Peyer's patch (tissue), 4 donors: ENCODE measurements at regions not wholly inside any gene's neighbourhood (a gene's known extent, or its start where the extent isn't known, plus 50 kb on each side); places are given as distances from the start of the nearest gene placed in this dataset.

Source experiments
- DNase-seq, 3 donors: peaks; one replicate each; pipeline ENCODE4 v3.0.0-alpha.2; 2017 to 2019
- H3K27ac ChIP-seq, 4 donors: fragments of 200-600 bp; sonication (generic); one replicate each; pipeline ENCODE4 v1.5.1; 2016 to 2019
- H3K27me3 ChIP-seq, 2 donors: fragments of 200-600 bp; sonication (generic); one replicate each; pipeline ENCODE4 v1.5.1; 2019
- H3K36me3 ChIP-seq, 3 donors: fragments of 200-600 bp; sonication (generic); one replicate each; pipeline ENCODE4 v1.5.1; 2016 to 2019
- H3K4me1 ChIP-seq, 4 donors: fragments of 200-600 bp; sonication (generic); one replicate each; pipeline ENCODE4 v1.5.1; 2016 to 2019
- H3K4me3 ChIP-seq, 4 donors: fragments of 200-600 bp; sonication (generic); 1 replicate in 3 of 4; 2 replicates in 1 of 4; pipeline ENCODE4 v1.5.1; 2016 to 2019; ENCODE audit warnings: mild to moderate bottlenecking in 1 of 4
- H3K9me3 ChIP-seq, 4 donors: fragments of 200-600 bp; sonication (generic); one replicate each; pipeline ENCODE4 v1.5.1; 2016 to 2019; ENCODE audit warnings: mild to moderate bottlenecking in 1 of 4
- CTCF ChIP-seq, 6 experiments: fragments of 450-650 bp in 4 of 6; fragments of 200-600 bp in 2 of 6; sonication (generic) in 1 of 6; IDR thresholded peaks; one replicate each; pipeline ENCODE4 v1.5.1; 2017 to 2019; ENCODE audit warnings: antibody characterized with exemption in 6 of 6, mild to moderate bottlenecking in 3 of 6, moderate library complexity in 1 of 6
- POLR2A ChIP-seq, 2 donors: fragments of 450-650 bp; IDR thresholded peaks; one replicate each; pipeline ENCODE4 v1.5.1; 2017; ENCODE audit warnings: antibody characterized with exemption in 2 of 2, mild to moderate bottlenecking in 2 of 2, moderate library complexity in 2 of 2

- no peaks in the 10 kb centered on the region for H3K36me3 ChIP-seq
- TF ChIP-seq CTCF (IDR thresholded peaks at IDR 0.05) (no peak), POLR2A (IDR thresholded peaks at IDR 0.05) (no peak)
- no peak for DNase-seq
- H3K4me3 ChIP-seq: no peak overlapping the region
- H3K4me1 ChIP-seq: no peaks in the 10 kb centered on the region
- H3K27ac ChIP-seq: no peak overlapping the region
- H3K27me3 ChIP-seq: no peaks in the 10 kb centered on the region
- H3K9me3 ChIP-seq: no peaks in the 10 kb centered on the region
Measured at GRCh38 chr9:12955510-12956163, 180.8 kb downstream of the LURAP1L start.

- H3K4me3 ChIP-seq: no peak overlapping the region
- no peak overlapping the region for H3K27ac ChIP-seq
- no peaks in the 10 kb centered on the region for H3K36me3 ChIP-seq
- no peaks in the 10 kb centered on the region for H3K9me3 ChIP-seq
- TF ChIP-seq CTCF (IDR thresholded peaks at IDR 0.05): no peak
- no peak for TF ChIP-seq POLR2A (IDR thresholded peaks at IDR 0.05)
- H3K4me1 ChIP-seq: no peaks in the 10 kb centered on the region
- no peak for DNase-seq
- H3K27me3 ChIP-seq: no peaks in the 10 kb centered on the region
Measured at GRCh38 chr9:12956261-12956660, 181.4 kb downstream of the LURAP1L start.

- H3K36me3 ChIP-seq: no peaks in the 10 kb centered on the region
- H3K4me1 ChIP-seq: no peaks in the 10 kb centered on the region
- H3K9me3 ChIP-seq: no peaks in the 10 kb centered on the region
- no peak overlapping the region for H3K4me3 ChIP-seq
- DNase-seq: no peak
- H3K27me3 ChIP-seq: no peaks in the 10 kb centered on the region
- TF ChIP-seq POLR2A (IDR thresholded peaks at IDR 0.05) (no peak), CTCF (IDR thresholded peaks at IDR 0.05) (no peak)
- no peak overlapping the region for H3K27ac ChIP-seq
Measured at GRCh38 chr9:12956805-12957204, 182.0 kb downstream of the LURAP1L start.

GRCh38 chr9:12958279-12958678 is 183.5 kb downstream of the LURAP1L start:
- Histone ChIP-seq H3K4me1 (no peaks in the 10 kb centered on the region), H3K27ac (no peak overlapping the region), H3K4me3 (no peak overlapping the region), H3K9me3 (no peaks in the 10 kb centered on the region), H3K27me3 (no peaks in the 10 kb centered on the region), H3K36me3 (no peaks in the 10 kb centered on the region)
- no peak for DNase-seq
- TF ChIP-seq CTCF (IDR thresholded peaks at IDR 0.05): no peak

GRCh38 chr9:12958708-12959107 is 183.9 kb downstream of the LURAP1L start:
- H3K36me3 ChIP-seq: no peaks in the 10 kb centered on the region
- no peak for TF ChIP-seq CTCF (IDR thresholded peaks at IDR 0.05)
- no peak for TF ChIP-seq POLR2A (IDR thresholded peaks at IDR 0.05)
- H3K9me3 ChIP-seq: no peaks in the 10 kb centered on the region
- H3K27me3 ChIP-seq: no peaks in the 10 kb centered on the region
- no peaks in the 10 kb centered on the region for H3K4me1 ChIP-seq
- no peak for DNase-seq
- H3K27ac ChIP-seq: no peak overlapping the region
- H3K4me3 ChIP-seq: no peak overlapping the region
